Neural progenitor cell (in vitro differentiated cells): ENCODE measurements at regions not wholly inside any gene's neighbourhood (a gene's known extent, or its start where the extent isn't known, plus 50 kb on each side); places are given as distances from the start of the nearest gene placed in this dataset.
"Not testable (repeated sequence)": the region's sequence is repeated elsewhere in the genome, so short reads cannot be mapped to it uniquely, and the experiment has no call there.

ENCODE experiments used
- EZH2 ChIP-seq: fragments of 200-600 bp; sonication (generic); IDR thresholded peaks from 2 replicates; pipeline ENCODE4 v1.6.1; 2017; ENCODE audit warnings: antibody characterized with exemption, mild to moderate bottlenecking, moderate library complexity
- TF ChIP-seq, protein P1 (sequence below): fragments of 200-600 bp; sonication (generic); IDR thresholded peaks from 2 replicates; pipeline ENCODE4 v1.5.1; 2017; ENCODE audit warnings: antibody characterized with exemption, mild to moderate bottlenecking

DNA sequence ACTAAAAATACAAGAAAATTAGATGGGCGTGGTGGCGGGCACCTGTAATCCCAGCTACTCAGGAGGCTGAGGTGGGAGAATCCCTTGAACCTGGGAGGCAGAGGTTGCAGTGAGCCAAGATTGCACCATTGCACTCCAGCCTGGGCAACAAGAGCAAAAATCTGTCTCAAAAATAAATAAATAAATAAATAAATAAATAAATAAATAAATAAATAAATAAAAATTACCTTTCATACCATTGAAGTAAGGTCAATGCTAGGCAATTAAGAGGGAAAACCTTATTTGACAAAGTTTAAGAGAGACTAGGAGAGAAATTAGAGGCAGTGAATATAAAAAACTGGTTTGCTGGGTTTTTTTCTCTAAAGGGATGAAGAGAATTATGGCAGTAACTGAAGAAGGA, 781.1 kb upstream of the GBE1 start:
- TF ChIP-seq, protein P1, sequence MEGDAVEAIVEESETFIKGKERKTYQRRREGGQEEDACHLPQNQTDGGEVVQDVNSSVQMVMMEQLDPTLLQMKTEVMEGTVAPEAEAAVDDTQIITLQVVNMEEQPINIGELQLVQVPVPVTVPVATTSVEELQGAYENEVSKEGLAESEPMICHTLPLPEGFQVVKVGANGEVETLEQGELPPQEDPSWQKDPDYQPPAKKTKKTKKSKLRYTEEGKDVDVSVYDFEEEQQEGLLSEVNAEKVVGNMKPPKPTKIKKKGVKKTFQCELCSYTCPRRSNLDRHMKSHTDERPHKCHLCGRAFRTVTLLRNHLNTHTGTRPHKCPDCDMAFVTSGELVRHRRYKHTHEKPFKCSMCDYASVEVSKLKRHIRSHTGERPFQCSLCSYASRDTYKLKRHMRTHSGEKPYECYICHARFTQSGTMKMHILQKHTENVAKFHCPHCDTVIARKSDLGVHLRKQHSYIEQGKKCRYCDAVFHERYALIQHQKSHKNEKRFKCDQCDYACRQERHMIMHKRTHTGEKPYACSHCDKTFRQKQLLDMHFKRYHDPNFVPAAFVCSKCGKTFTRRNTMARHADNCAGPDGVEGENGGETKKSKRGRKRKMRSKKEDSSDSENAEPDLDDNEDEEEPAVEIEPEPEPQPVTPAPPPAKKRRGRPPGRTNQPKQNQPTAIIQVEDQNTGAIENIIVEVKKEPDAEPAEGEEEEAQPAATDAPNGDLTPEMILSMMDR, result not testable (repeated sequence)
- not testable (repeated sequence) for TF ChIP-seq EZH2
